ENCODE measurements at regions not wholly inside any gene's neighbourhood (a gene's known extent, or its start where the extent isn't known, plus 50 kb on each side); places are given as distances from the start of the nearest gene placed in this dataset.
A peak's percentile ranks its signal among the peaks of the same experiment; 100 is the strongest.

GRCh38 chr1:157359314-157360022, 192.8 kb downstream of the FCRL5 start:
- peak in 2 of 3 donors; percentile 6 to 15 for DNase-seq
- Histone ChIP-seq H3K4me1 (ENCODE audit: control insufficient read depth in 5 of 5, insufficient read depth in 5 of 5, low read length in 5 of 5) (no peaks in the 10 kb centered on the region), H3K36me3 (ENCODE audit: control insufficient read depth in 4 of 4, insufficient read depth in 4 of 4, low read length in 4 of 4) (no peaks in the 10 kb centered on the region), H3K9me3 (ENCODE audit: control insufficient read depth in 4 of 4, insufficient read depth in 3 of 4, low read length in 3 of 4) (peaks cover 0 to 1% (median 0%) of the 10 kb centered on the region in 4 donors), H3K27me3 (ENCODE audit: control insufficient read depth in 3 of 3, insufficient read depth in 3 of 3, low read length in 2 of 3) (no peaks in the 10 kb centered on the region), H3K9ac (ENCODE audit: insufficient read depth in 1 of 2, low read length in 2 of 2) (no peak overlapping the region), H3K4me3 (no peak overlapping the region), H3K27ac (ENCODE audit: low read depth in 1 of 2, low read length in 1 of 2) (no peak overlapping the region)
- 78 to 81% methylated on average over 4 of the region's 4 CpGs for WGBS, 2 donors
- TF ChIP-seq, protein P1, sequence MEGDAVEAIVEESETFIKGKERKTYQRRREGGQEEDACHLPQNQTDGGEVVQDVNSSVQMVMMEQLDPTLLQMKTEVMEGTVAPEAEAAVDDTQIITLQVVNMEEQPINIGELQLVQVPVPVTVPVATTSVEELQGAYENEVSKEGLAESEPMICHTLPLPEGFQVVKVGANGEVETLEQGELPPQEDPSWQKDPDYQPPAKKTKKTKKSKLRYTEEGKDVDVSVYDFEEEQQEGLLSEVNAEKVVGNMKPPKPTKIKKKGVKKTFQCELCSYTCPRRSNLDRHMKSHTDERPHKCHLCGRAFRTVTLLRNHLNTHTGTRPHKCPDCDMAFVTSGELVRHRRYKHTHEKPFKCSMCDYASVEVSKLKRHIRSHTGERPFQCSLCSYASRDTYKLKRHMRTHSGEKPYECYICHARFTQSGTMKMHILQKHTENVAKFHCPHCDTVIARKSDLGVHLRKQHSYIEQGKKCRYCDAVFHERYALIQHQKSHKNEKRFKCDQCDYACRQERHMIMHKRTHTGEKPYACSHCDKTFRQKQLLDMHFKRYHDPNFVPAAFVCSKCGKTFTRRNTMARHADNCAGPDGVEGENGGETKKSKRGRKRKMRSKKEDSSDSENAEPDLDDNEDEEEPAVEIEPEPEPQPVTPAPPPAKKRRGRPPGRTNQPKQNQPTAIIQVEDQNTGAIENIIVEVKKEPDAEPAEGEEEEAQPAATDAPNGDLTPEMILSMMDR (IDR thresholded peaks at IDR 0.05; ENCODE audit: control extremely low read depth, extremely low read depth): no peak
- ATAC-seq (ENCODE audit: insufficient read depth, low FRiP score): no peak

GRCh38 chr1:157357111-157357510, 195.2 kb downstream of the FCRL5 start:
- H3K27ac ChIP-seq (ENCODE audit: low read depth in 1 of 2, low read length in 1 of 2): no peak overlapping the region
- WGBS, 2 donors: 80 to 94% methylated on average over 5 of the region's 5 CpGs
- H3K4me1 ChIP-seq (ENCODE audit: control insufficient read depth in 5 of 5, insufficient read depth in 5 of 5, low read length in 5 of 5): no peaks in the 10 kb centered on the region
- no peak overlapping the region for H3K4me3 ChIP-seq
- no peaks in the 10 kb centered on the region for H3K27me3 ChIP-seq (ENCODE audit: control insufficient read depth in 3 of 3, insufficient read depth in 3 of 3, low read length in 2 of 3)
- H3K9ac ChIP-seq (ENCODE audit: insufficient read depth in 1 of 2, low read length in 2 of 2): no peak overlapping the region
- peaks cover 0 to 1% (median 0%) of the 10 kb centered on the region in 4 donors for H3K9me3 ChIP-seq (ENCODE audit: control insufficient read depth in 4 of 4, insufficient read depth in 3 of 4, low read length in 3 of 4)
- TF ChIP-seq, protein P1 (IDR thresholded peaks at IDR 0.05; ENCODE audit: control extremely low read depth, extremely low read depth): no peak
- no peaks in the 10 kb centered on the region for H3K36me3 ChIP-seq (ENCODE audit: control insufficient read depth in 4 of 4, insufficient read depth in 4 of 4, low read length in 4 of 4)
- no peak for ATAC-seq (ENCODE audit: insufficient read depth, low FRiP score)
- DNase-seq: no peak

DNA sequence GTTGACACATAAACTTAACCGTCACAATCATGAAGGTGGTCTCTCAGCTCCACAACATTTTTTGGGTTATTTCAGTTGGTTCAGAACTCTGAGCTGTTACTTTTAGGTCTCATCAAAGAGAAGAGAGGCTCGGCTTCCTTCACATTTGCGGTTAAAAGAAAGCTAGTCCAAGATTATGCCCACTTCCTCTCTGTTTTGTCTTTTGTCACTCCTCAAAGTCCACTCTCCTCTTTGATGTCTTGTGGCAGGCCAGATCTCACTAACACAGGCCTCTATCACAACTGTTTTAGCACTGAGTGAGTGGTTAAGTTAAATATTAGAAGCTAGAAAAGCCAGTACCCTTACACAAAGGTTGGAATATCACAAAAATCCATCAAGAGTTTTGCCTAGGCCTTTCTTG, 195.7 kb downstream of the FCRL5 start:
- 84 to 88% methylated on average over 3 of the region's 3 CpGs for WGBS, 2 donors
- no peaks in the 10 kb centered on the region for H3K4me1 ChIP-seq (ENCODE audit: control insufficient read depth in 5 of 5, insufficient read depth in 5 of 5, low read length in 5 of 5)
- H3K9ac ChIP-seq (ENCODE audit: insufficient read depth in 1 of 2, low read length in 2 of 2): no peak overlapping the region
- no peak overlapping the region for H3K27ac ChIP-seq (ENCODE audit: low read depth in 1 of 2, low read length in 1 of 2)
- no peaks in the 10 kb centered on the region for H3K36me3 ChIP-seq (ENCODE audit: control insufficient read depth in 4 of 4, insufficient read depth in 4 of 4, low read length in 4 of 4)
- peaks cover 0 to 1% (median 0%) of the 10 kb centered on the region in 4 donors for H3K9me3 ChIP-seq (ENCODE audit: control insufficient read depth in 4 of 4, insufficient read depth in 3 of 4, low read length in 3 of 4)
- no peak overlapping the region for H3K4me3 ChIP-seq
- no peaks in the 10 kb centered on the region for H3K27me3 ChIP-seq (ENCODE audit: control insufficient read depth in 3 of 3, insufficient read depth in 3 of 3, low read length in 2 of 3)
- TF ChIP-seq, protein P1 (IDR thresholded peaks at IDR 0.05; ENCODE audit: control extremely low read depth, extremely low read depth): no peak
- ATAC-seq (ENCODE audit: insufficient read depth, low FRiP score) (no peak), DNase-seq (no peak)

DNA sequence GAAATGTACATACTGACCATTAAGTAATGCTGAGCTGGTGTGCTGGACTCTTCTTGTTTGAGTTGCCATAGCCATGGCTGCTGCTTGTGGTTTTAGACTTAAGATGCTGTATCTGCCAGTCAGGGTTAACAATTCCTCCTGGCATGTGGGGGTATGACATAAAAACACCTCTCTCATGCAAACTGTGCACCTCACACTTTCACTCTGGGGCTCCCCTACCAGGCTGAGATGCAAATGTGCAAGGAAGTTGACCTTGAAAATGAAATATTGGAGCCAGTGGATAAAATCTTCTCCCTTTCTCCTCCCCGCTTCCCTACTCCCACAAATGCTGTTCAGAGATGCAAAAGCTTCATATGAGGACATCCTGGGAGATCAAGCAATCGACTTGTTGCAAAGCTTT, 198.8 kb downstream of the FCRL5 start:
- no peaks in the 10 kb centered on the region for H3K36me3 ChIP-seq (ENCODE audit: control insufficient read depth in 4 of 4, insufficient read depth in 4 of 4, low read length in 4 of 4)
- peaks cover 0 to 2% (median 0%) of the 10 kb centered on the region in 4 donors for H3K9me3 ChIP-seq (ENCODE audit: control insufficient read depth in 4 of 4, insufficient read depth in 3 of 4, low read length in 3 of 4)
- H3K4me3 ChIP-seq: no peak overlapping the region
- no peak for ATAC-seq (ENCODE audit: insufficient read depth, low FRiP score)
- no peak for DNase-seq
- no peaks in the 10 kb centered on the region for H3K4me1 ChIP-seq (ENCODE audit: control insufficient read depth in 5 of 5, insufficient read depth in 5 of 5, low read length in 5 of 5)
- H3K27me3 ChIP-seq (ENCODE audit: control insufficient read depth in 3 of 3, insufficient read depth in 3 of 3, low read length in 2 of 3): no peaks in the 10 kb centered on the region
- TF ChIP-seq, protein P1 (IDR thresholded peaks at IDR 0.05; ENCODE audit: control extremely low read depth, extremely low read depth): no peak
- H3K9ac ChIP-seq (ENCODE audit: insufficient read depth in 1 of 2, low read length in 2 of 2): no peak overlapping the region
- no peak overlapping the region for H3K27ac ChIP-seq (ENCODE audit: low read depth in 1 of 2, low read length in 1 of 2)
- 76 to 88% methylated on average over 2 of the region's 2 CpGs for WGBS, 2 donors

Data from lung (tissue), 11 donors.